Thyroid gland (tissue), 4 donors: ENCODE measurements at regions not wholly inside any gene's neighbourhood (a gene's known extent, or its start where the extent isn't known, plus 50 kb on each side); places are given as distances from the start of the nearest gene placed in this dataset.

Source experiments
- POLR2A ChIP-seq, 2 donors: fragments of 450-650 bp; IDR thresholded peaks; one replicate each; pipeline ENCODE4 v1.6.1; 2017; ENCODE audit warnings: antibody characterized with exemption in 2 of 2, mild to moderate bottlenecking in 2 of 2, moderate library complexity in 1 of 2
- TF ChIP-seq, protein P1 (sequence below), 6 experiments: fragments of 200-600 bp in 3 of 6; fragments of 450-650 bp in 3 of 6; sonication (generic) in 3 of 6; IDR thresholded peaks; one replicate each; pipeline ENCODE4 v1.5.1; 2016 to 2019; ENCODE audit warnings: antibody characterized with exemption in 6 of 6, mild to moderate bottlenecking in 2 of 6, inconsistent platforms in 1 of 6, moderate library complexity in 1 of 6

DNA sequence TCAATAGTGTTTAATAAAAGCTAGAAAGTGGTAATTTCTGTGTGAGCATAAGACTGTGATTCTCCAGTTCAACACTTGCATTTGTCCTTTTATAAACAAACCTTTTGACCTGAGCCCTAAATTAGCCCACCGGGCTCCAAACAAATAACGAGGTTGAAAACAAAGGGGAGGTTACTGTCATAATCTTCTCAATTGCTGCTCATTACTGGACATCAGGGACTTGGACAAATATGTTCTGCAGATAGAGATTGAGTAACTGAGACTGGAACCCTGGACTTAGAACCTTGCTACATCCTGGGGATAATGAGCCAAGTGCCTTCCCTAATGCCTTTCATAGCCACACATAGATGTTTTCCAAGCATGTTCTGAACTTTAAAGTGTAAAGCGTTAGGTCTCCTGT lies 84.2 kb upstream of the PCSK2 start:
- TF ChIP-seq, protein P1, sequence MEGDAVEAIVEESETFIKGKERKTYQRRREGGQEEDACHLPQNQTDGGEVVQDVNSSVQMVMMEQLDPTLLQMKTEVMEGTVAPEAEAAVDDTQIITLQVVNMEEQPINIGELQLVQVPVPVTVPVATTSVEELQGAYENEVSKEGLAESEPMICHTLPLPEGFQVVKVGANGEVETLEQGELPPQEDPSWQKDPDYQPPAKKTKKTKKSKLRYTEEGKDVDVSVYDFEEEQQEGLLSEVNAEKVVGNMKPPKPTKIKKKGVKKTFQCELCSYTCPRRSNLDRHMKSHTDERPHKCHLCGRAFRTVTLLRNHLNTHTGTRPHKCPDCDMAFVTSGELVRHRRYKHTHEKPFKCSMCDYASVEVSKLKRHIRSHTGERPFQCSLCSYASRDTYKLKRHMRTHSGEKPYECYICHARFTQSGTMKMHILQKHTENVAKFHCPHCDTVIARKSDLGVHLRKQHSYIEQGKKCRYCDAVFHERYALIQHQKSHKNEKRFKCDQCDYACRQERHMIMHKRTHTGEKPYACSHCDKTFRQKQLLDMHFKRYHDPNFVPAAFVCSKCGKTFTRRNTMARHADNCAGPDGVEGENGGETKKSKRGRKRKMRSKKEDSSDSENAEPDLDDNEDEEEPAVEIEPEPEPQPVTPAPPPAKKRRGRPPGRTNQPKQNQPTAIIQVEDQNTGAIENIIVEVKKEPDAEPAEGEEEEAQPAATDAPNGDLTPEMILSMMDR (IDR thresholded peaks at IDR 0.05), result no peak
- no peak for TF ChIP-seq POLR2A (IDR thresholded peaks at IDR 0.05)
